GM18505 (cell line): ENCODE measurements at regions not wholly inside any gene's neighbourhood (a gene's known extent, or its start where the extent isn't known, plus 50 kb on each side); places are given as distances from the start of the nearest gene placed in this dataset.

Experiments used
- ATAC-seq: cut with Tn5 transposase; IDR thresholded peaks from one replicate; pipeline ENCODE4 v1.9.1; 2021; ENCODE audit not compliant: unreplicated experiment
- POLR2A ChIP-seq: IDR thresholded peaks from 4 replicates; pipeline ENCODE4 v1.6.1; 2011; ENCODE audit warnings: borderline replicate concordance; ENCODE audit not compliant: insufficient read depth, insufficient read length; ENCODE audit errors: extremely low read depth

- ATAC-seq: no peak
- no peak for TF ChIP-seq POLR2A
Observed at GRCh38 chr22:49321477-49322055, 506.1 kb downstream of the BRD1 start.

GRCh38 chr22:49320714-49321476 is 506.8 kb downstream of the BRD1 start:
- TF ChIP-seq POLR2A: no peak
- ATAC-seq: no peak

DNA sequence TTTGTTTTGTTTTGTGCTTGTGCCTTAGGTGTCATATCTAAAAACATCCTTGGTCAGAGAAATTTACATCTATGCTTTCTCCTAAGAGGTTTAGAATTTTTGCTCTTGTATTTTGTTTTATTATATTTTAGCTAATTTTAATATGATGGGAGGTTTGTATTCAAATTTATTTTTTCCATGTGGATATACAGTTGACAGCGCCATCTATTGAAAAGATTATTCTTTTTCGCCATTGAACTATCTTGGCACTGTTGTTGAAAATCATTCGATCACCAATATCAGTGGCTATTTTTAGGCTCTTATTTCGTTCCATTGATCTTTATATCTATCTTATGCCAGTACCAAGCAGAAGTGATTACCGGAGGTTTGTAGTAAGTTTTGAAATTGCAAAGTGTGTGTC is 510.3 kb downstream of the BRD1 start:
- ATAC-seq: no peak

DNA sequence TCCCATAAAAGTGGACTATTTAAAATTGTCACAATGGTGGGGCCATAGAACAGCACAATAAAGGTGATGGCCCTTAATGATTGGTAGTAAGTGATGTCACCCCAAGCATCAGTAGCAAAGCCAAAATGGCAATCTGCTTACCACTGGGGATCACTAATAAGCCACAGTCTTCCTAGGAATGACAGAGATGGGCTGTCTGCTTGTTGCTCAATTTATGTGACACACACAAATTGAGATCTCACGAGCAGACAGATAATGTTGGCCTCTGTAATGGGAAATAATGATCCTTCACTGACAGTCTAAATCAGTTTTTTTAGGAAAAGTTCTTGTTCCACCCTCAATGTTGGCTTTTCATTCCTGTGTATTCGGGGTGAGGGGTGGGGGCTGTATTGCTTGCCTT is 515.1 kb downstream of the BRD1 start:
- ATAC-seq: no peak
- no peak for TF ChIP-seq POLR2A

More for the DNA sequence above, 510.3 kb downstream of the BRD1 start:
- TF ChIP-seq POLR2A: no peak

- TF ChIP-seq POLR2A: no peak
- ATAC-seq: no peak
Observed at GRCh38 chr22:49310354-49310753, 517.3 kb downstream of the BRD1 start.

GRCh38 chr22:49308300-49308699 is 519.4 kb downstream of the BRD1 start:
- no peak for ATAC-seq
- no peak for TF ChIP-seq POLR2A

DNA sequence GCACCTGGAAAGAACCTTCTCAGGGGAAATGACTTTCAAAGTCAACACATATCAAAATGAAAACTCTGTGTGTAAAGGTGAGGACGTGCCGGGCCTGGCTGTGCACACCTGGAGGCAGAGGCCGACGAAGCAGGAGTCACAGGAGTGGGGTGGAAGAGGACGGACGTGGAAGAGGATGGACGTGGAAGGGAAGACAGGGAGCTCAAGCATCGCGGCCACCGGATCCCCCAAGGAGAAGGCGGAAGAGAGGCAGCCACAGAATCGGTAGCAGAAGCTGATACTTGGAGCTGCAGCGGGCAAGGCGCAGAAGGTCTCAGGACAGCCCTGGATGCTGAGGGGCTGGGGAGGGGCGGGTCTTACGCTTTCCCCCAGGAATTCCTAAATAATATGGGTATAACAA is 519.8 kb downstream of the BRD1 start:
- TF ChIP-seq POLR2A: no peak
- no peak for ATAC-seq

DNA sequence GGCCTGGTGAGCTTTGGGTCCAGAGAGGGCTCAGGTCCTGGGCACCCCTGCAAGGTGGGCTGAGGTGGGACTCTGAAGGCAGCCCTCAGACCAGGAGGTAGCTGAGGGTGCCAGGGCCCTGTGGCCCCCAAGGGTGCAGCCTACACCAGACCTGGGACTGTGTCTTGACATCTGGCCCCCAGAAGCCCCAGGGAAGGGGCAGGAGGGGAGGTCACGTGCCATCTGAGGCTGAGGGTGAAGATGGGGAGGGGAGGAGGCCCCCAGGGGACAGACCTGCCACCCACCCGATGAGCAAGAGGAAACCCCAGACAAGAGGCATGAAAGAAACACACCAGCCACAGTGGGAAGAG is 520.2 kb downstream of the BRD1 start:
- ATAC-seq: no peak
- no peak for TF ChIP-seq POLR2A

DNA sequence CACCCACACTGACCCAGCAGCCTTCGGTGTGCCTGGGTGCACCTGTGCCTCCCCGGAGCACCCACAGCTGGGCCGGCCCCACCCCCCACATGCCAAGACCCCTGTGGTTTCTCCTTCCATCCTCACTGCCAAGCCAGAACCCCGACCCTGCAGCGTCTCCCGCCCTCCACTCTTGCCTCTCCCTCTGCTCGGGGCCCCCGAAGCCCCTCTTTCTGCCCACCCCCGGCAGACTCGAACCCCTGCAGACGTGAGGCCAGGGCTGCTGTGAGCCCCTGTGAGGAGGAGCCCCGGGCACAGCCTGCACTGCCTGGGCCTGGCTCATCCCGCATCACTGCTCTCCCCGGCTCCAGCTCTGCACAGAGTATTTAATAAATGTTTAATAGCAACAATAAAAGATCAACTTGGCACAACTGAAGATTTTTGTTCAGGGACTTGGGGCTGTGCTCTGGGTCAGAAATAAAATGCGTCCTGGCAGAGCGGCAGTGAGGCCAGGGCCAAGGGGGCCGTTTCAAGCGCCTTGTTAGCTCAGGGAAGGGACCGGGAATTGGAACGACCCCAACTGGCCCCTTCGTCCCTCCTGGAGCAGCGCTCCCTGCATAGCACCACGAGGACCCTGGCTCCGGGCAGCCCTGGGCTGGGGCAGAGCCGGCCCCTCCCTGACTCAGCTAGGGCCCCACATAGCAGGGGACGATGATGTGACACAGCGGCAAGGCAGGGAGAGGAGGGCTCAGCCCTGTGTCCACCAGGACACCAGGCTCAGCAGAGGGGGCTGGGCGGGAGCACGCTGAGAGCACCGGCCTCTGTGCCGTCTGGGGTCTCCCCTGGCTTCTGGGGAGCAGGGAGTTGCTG is 520.8 kb downstream of the BRD1 start:
- ATAC-seq: no peak
- no peak for TF ChIP-seq POLR2A

DNA sequence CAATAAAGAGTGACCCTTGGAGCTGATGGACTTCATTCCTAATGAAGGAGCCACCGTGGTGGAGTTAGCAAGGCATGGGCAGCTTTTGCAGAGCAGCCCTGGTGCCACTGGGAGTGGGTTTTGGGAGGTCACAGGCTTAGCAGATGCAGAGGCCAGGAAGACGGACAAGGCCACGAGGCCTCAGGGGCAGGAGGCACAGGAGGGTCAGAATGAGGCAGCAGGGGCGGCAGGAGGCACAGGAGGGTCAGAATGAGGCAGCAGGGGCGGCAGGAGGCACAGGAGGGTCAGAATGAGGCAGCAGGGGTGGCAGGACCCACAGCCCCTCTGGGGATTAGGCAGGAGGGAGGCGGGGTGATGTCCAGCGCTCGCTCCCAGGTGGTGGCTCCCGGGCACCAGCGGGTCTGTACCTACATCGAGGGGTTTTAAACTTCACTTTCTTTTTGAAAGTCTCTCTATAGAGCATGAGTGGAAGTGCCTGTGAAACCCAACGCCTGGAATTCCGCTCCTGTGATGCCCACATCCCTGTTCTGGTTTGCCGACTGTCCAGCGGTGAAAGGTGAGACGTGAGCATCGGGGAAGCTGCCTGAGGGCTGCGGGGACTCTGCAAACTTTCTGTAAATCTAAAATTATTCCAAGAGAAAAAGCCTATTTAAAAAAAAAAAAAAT is 521.6 kb downstream of the BRD1 start:
- ATAC-seq: no peak
- no peak for TF ChIP-seq POLR2A

DNA sequence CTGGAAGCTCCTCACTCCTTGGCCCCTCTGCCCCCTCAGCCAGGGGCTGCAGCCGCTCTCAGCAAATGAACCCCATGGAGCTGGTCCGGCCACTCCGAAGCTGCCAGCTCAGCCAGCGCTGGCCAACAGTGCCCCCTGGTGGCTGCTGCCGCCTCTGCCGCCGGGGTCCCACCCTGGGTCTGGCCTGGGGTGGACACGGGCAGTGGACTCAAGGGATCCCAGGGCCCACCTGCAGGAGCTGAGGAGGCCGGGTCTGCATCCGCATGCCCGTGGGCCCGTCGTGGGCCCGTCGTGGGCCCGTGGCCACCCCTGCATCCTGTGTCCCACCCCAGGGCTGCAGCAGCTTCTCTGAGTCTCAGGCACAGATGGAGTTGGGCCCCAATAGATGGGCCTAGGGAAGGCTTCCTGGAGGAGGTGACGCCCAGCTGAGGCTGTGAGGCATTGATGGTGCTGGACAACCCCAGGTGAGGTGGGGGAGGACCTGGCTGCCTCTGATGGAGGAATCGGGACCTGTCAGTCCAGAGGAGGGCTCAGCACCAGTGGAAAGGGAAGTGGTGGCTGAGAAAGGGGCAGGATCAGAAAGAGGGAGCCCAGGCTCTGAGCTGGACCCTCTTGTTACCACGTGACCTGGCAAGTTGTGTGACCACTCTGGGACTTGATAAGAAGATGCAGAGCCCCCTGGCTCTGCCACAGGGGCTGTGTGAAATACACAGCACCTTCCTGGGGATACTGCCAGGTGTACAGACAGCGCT is 522.3 kb downstream of the BRD1 start:
- no peak for ATAC-seq

GRCh38 chr22:49303781-49304461 is 523.8 kb downstream of the BRD1 start:
- ATAC-seq: no peak
- no peak for TF ChIP-seq POLR2A

More for the DNA sequence above, 522.3 kb downstream of the BRD1 start:
- TF ChIP-seq POLR2A: no peak
